ENCODE measurements at regions not wholly inside any gene's neighbourhood (a gene's known extent, or its start where the extent isn't known, plus 50 kb on each side); places are given as distances from the start of the nearest gene placed in this dataset.

DNA sequence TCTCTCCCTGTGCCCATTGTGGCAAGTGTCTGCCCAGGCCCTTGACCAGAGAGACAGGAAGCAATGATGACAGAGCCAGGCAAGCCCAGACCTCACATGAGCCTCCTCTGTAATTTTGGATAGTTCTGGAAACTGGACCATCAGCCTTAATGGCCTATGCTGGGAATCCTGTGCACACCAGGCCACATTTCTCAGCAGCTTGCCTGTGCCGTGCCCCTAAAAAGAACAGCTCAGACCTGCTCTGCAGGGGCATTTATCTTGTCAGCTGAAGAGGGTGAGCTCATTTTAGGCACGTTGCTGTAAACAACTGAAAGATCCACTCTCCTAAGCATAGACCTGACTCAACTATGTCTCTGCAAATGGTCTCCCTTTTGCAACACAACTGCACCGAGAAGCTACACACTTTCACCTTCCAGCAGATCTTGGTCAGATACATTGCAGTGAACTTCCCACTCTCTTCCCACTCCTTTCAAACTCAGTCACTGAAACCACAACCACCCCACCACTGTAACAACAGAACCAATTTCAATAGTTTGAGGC, 53.5 kb upstream of the BACH1 start:
- TF ChIP-seq, protein P1, sequence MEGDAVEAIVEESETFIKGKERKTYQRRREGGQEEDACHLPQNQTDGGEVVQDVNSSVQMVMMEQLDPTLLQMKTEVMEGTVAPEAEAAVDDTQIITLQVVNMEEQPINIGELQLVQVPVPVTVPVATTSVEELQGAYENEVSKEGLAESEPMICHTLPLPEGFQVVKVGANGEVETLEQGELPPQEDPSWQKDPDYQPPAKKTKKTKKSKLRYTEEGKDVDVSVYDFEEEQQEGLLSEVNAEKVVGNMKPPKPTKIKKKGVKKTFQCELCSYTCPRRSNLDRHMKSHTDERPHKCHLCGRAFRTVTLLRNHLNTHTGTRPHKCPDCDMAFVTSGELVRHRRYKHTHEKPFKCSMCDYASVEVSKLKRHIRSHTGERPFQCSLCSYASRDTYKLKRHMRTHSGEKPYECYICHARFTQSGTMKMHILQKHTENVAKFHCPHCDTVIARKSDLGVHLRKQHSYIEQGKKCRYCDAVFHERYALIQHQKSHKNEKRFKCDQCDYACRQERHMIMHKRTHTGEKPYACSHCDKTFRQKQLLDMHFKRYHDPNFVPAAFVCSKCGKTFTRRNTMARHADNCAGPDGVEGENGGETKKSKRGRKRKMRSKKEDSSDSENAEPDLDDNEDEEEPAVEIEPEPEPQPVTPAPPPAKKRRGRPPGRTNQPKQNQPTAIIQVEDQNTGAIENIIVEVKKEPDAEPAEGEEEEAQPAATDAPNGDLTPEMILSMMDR (IDR thresholded peaks at IDR 0.05) = no peak
- TF ChIP-seq EP300 (IDR thresholded peaks at IDR 0.05) = no peak
- no peak for TF ChIP-seq POLR2A (IDR thresholded peaks at IDR 0.05)
- peak in 1 of 3 donors; percentile 7 for TF ChIP-seq POLR2AphosphoS5 (IDR thresholded peaks at IDR 0.05)
